ENCODE measurements at regions not wholly inside any gene's neighbourhood (a gene's known extent, or its start where the extent isn't known, plus 50 kb on each side); places are given as distances from the start of the nearest gene placed in this dataset.

- Histone ChIP-seq H3K4me3 (ENCODE audit: low read depth, low read length) (no peak overlapping the region), H3K27me3 (ENCODE audit: insufficient read depth, low read depth, severe bottlenecking) (no peaks in the 10 kb centered on the region), H3K9me3 (ENCODE audit: severe bottlenecking) (no peaks in the 10 kb centered on the region), H3K27ac (no peak overlapping the region), H3K36me3 (no peaks in the 10 kb centered on the region)
- no peak for DNase-seq
- no peak for TF ChIP-seq CTCF (IDR thresholded peaks at IDR 0.05; ENCODE audit: low read depth, low read length)
Measured at GRCh38 chr7:115864082-115864481, 166.5 kb downstream of the TFEC start.

- Histone ChIP-seq H3K4me3 (ENCODE audit: low read depth, low read length) (no peak overlapping the region), H3K36me3 (no peaks in the 10 kb centered on the region), H3K27me3 (ENCODE audit: insufficient read depth, low read depth, severe bottlenecking) (no peaks in the 10 kb centered on the region), H3K27ac (no peak overlapping the region), H3K9me3 (ENCODE audit: severe bottlenecking) (no peaks in the 10 kb centered on the region)
- peak; percentile 13 for DNase-seq
- TF ChIP-seq CTCF (IDR thresholded peaks at IDR 0.05; ENCODE audit: low read depth, low read length) = no peak
Measured at GRCh38 chr7:115851291-115851690, 179.3 kb downstream of the TFEC start.

- H3K9me3 ChIP-seq (ENCODE audit: severe bottlenecking) = no peaks in the 10 kb centered on the region
- no peak overlapping the region for H3K27ac ChIP-seq
- no peak overlapping the region for H3K4me3 ChIP-seq (ENCODE audit: low read depth, low read length)
- no peaks in the 10 kb centered on the region for H3K27me3 ChIP-seq (ENCODE audit: insufficient read depth, low read depth, severe bottlenecking)
- H3K36me3 ChIP-seq = no peaks in the 10 kb centered on the region
- no peak for TF ChIP-seq CTCF (IDR thresholded peaks at IDR 0.05; ENCODE audit: low read depth, low read length)
- DNase-seq = no peak
Measured at GRCh38 chr7:115850774-115851173, 179.8 kb downstream of the TFEC start.

- no peaks in the 10 kb centered on the region for H3K27me3 ChIP-seq (ENCODE audit: insufficient read depth, low read depth, severe bottlenecking)
- H3K9me3 ChIP-seq (ENCODE audit: severe bottlenecking) = no peaks in the 10 kb centered on the region
- no peak for TF ChIP-seq CTCF (IDR thresholded peaks at IDR 0.05; ENCODE audit: low read depth, low read length)
- H3K4me3 ChIP-seq (ENCODE audit: low read depth, low read length) = no peak overlapping the region
- no peak overlapping the region for H3K27ac ChIP-seq
- H3K36me3 ChIP-seq = no peaks in the 10 kb centered on the region
- DNase-seq = no peak
Measured at GRCh38 chr7:115844857-115845256, 185.7 kb downstream of the TFEC start.

- TF ChIP-seq CTCF (IDR thresholded peaks at IDR 0.05; ENCODE audit: low read depth, low read length) = no peak
- no peak overlapping the region for H3K4me3 ChIP-seq (ENCODE audit: low read depth, low read length)
- DNase-seq = no peak
- no peaks in the 10 kb centered on the region for H3K9me3 ChIP-seq (ENCODE audit: severe bottlenecking)
- no peak overlapping the region for H3K27ac ChIP-seq
- no peaks in the 10 kb centered on the region for H3K27me3 ChIP-seq (ENCODE audit: insufficient read depth, low read depth, severe bottlenecking)
- H3K36me3 ChIP-seq = no peaks in the 10 kb centered on the region
Measured at GRCh38 chr7:115840702-115841101, 189.9 kb downstream of the TFEC start.

GRCh38 chr7:115838829-115839228, 191.7 kb downstream of the TFEC start:
- H3K27me3 ChIP-seq (ENCODE audit: insufficient read depth, low read depth, severe bottlenecking) = no peaks in the 10 kb centered on the region
- no peaks in the 10 kb centered on the region for H3K36me3 ChIP-seq
- no peaks in the 10 kb centered on the region for H3K9me3 ChIP-seq (ENCODE audit: severe bottlenecking)
- DNase-seq = no peak
- H3K4me3 ChIP-seq (ENCODE audit: low read depth, low read length) = no peak overlapping the region
- no peak overlapping the region for H3K27ac ChIP-seq
- no peak for TF ChIP-seq CTCF (IDR thresholded peaks at IDR 0.05; ENCODE audit: low read depth, low read length)

Measured in WERI-Rb-1 (cell line).